Thyroid gland (tissue), 4 donors: ENCODE measurements at regions not wholly inside any gene's neighbourhood (a gene's known extent, or its start where the extent isn't known, plus 50 kb on each side); places are given as distances from the start of the nearest gene placed in this dataset.

ENCODE experiments used
- DNase-seq, 2 donors: peaks; one replicate each; pipeline ENCODE4 v3.0.0-alpha.2; 2019
- H3K27ac ChIP-seq, 3 donors: fragments of 200-600 bp; sonication (generic); 1 replicate in 2 of 3; 2 replicates in 1 of 3; pipeline ENCODE4 v1.5.1; 2016 to 2019; ENCODE audit warnings: mild to moderate bottlenecking in 1 of 3, moderate library complexity in 1 of 3
- H3K27me3 ChIP-seq: fragments of 200-600 bp; sonication (generic); one replicate; pipeline ENCODE4 v1.5.1; 2019
- H3K36me3 ChIP-seq, 2 donors: fragments of 200-600 bp; sonication (generic); one replicate each; pipeline ENCODE4 v1.5.1; 2016 to 2019
- H3K4me1 ChIP-seq, 2 donors: fragments of 200-600 bp; sonication (generic); one replicate each; pipeline ENCODE4 v1.5.1; 2017 to 2019
- H3K4me3 ChIP-seq, 3 donors: fragments of 200-600 bp; sonication (generic); replicated peaks in 1 of 3; 1 replicate in 2 of 3; 2 replicates in 1 of 3; pipeline ENCODE4 v1.5.1; 2016; ENCODE audit warnings: mild to moderate bottlenecking in 1 of 3
- H3K9me3 ChIP-seq: fragments of 200-600 bp; sonication (generic); one replicate; pipeline ENCODE4 v1.5.1; 2017
- CTCF ChIP-seq, 6 experiments: fragments of 200-600 bp in 3 of 6; fragments of 450-650 bp in 3 of 6; sonication (generic) in 3 of 6; IDR thresholded peaks; one replicate each; pipeline ENCODE4 v1.5.1; 2016 to 2019; ENCODE audit warnings: antibody characterized with exemption in 6 of 6, mild to moderate bottlenecking in 2 of 6, inconsistent platforms in 1 of 6, moderate library complexity in 1 of 6
- POLR2A ChIP-seq, 2 donors: fragments of 450-650 bp; IDR thresholded peaks; one replicate each; pipeline ENCODE4 v1.6.1; 2017; ENCODE audit warnings: antibody characterized with exemption in 2 of 2, mild to moderate bottlenecking in 2 of 2, moderate library complexity in 1 of 2
- WGBS, 2 donors: methylation state at CpG; one replicate each; pipeline ENCODE4 v1.1.5; 2017; 5-methylcytosine and 5-hydroxymethylcytosine counted together
- intact Hi-C: fragments of 100-400 bp; cut with DNase I; formaldehyde crosslinking; loops from one replicate; pipeline ENCODE4 v1.15.1; 2023

DNA sequence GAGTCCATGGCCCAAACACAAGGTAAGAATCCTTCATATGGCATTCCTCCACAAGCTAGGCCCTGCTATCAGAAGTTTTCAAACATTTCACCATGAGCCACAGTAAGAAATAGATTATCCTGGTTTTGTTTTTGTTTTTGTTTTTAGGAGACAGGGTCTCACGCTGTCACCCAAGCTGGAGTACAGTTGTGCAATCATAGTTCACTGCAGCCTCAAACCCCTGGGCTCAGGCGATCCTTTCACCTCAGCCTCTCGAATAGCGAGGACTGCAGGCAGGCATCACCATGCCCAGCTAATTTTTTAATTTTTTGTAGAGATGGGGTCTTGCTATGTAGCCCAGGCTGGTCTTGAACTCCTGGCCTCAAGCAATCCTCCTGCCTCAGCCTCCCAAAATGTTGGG is 218.8 kb downstream of the TOMM20 start:
- Histone ChIP-seq H3K27ac (no peak overlapping the region), H3K27me3 (no peaks in the 10 kb centered on the region), H3K4me1 (peaks cover 31 to 50% of the 10 kb centered on the region in 2 donors), H3K4me3 (no peak overlapping the region), H3K36me3 (no peaks in the 10 kb centered on the region), H3K9me3 (no peaks in the 10 kb centered on the region)
- TF ChIP-seq CTCF (IDR thresholded peaks at IDR 0.05) (no peak), POLR2A (IDR thresholded peaks at IDR 0.05) (no peak)
- intact Hi-C loops, result no loop called here
- DNase-seq, result no peak
- whole genome bisulfite sequencing, 2 donors, result 97 to 98% methylated on average over 4 of the region's 4 CpGs

GRCh38 chr1:234909307-234909810 is 219.3 kb downstream of the TOMM20 start:
- H3K36me3 ChIP-seq, result no peaks in the 10 kb centered on the region
- WGBS, 2 donors, result 100% methylated on average over 1 of the region's 1 CpG
- intact Hi-C loops, result no loop called here
- H3K27ac ChIP-seq, result peak overlapping the region in 1 of 3 donors; percentile 61
- H3K4me1 ChIP-seq, result peaks cover 31 to 50% of the 10 kb centered on the region in 2 donors
- H3K9me3 ChIP-seq, result no peaks in the 10 kb centered on the region
- TF ChIP-seq POLR2A (IDR thresholded peaks at IDR 0.05) (no peak), CTCF (IDR thresholded peaks at IDR 0.05) (no peak)
- H3K27me3 ChIP-seq, result no peaks in the 10 kb centered on the region
- DNase-seq, result no peak
- H3K4me3 ChIP-seq, result no peak overlapping the region

- Histone ChIP-seq H3K27me3 (no peaks in the 10 kb centered on the region), H3K4me3 (no peak overlapping the region), H3K27ac (peak overlapping the region; percentile 61 to 74 (median 72)), H3K36me3 (no peaks in the 10 kb centered on the region), H3K9me3 (no peaks in the 10 kb centered on the region), H3K4me1 (peaks cover 28 to 44% of the 10 kb centered on the region in 2 donors)
- TF ChIP-seq CTCF (IDR thresholded peaks at IDR 0.05) (no peak), POLR2A (IDR thresholded peaks at IDR 0.05) (no peak)
- DNase-seq, result no peak
- intact Hi-C loops, result no loop called here
- WGBS, 2 donors, result 85 to 86% methylated on average over 9 of the region's 9 CpGs
Observed at GRCh38 chr1:234908571-234908970, 220.1 kb downstream of the TOMM20 start.

DNA sequence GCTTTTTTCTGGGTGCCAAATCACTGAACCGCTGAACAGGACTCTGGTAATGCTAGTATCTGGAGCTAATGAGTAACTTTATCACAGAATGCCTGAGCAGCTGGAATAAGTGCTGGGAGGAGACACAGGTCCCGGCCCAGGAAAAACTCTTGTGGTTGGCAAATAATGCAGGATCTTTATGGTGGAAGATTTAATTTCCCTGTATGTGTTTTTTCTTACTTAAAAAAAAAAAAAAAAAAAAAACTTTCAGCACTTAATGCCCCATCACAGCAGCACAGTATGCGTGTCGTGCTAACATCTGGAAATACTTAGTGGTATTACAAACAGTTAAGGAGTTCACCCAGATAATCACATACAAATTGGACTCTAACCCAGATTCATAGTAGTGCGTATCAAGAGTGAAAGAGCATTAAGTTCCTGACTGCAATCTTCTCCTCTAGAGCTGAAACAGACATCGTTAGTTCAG is 220.7 kb downstream of the TOMM20 start:
- no peak for DNase-seq
- peaks cover 22 to 38% of the 10 kb centered on the region in 2 donors for H3K4me1 ChIP-seq
- no peak overlapping the region for H3K4me3 ChIP-seq
- TF ChIP-seq CTCF (IDR thresholded peaks at IDR 0.05), result no peak
- no peak for TF ChIP-seq POLR2A (IDR thresholded peaks at IDR 0.05)
- peak overlapping the region; percentile 61 to 74 (median 72) for H3K27ac ChIP-seq
- intact Hi-C loops, result no loop called here
- H3K9me3 ChIP-seq, result no peaks in the 10 kb centered on the region
- no peaks in the 10 kb centered on the region for H3K27me3 ChIP-seq
- no peaks in the 10 kb centered on the region for H3K36me3 ChIP-seq
- 48 to 49% methylated on average over 6 of the region's 6 CpGs for WGBS, 2 donors

DNA sequence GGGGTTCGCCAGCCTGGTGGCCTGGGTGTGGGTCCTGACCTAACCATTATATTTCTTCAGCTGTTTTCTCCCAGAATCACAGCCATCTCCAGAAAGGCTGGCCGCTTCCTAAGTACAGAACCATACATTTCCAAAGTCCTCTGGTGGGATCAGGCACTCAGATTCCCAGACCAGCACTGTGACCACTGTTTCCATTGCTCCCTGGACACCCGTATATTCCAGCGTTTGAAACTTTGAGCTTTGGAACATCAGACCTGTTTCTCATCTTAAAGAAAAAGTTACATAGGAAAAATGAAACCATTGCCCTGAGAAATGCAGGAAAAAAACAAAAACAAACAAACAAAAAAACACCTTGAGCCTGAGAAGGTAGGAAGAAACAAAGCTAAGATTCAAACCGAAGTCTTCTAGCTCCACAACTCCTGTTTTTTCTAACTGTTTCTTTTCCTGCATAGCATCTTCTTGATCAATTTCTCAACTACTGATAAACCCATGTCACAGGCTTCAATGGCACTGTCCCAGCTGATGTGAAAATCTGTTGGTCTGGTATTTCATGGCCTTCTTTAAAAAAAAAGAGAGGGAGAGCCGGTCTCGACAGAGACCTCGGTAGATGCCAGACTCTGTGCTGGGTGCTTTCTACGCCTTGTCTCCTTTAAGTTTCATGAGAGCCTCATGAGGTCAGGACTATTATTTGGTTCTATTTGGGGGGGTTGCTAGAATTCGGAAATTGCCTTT is 221.3 kb downstream of the TOMM20 start:
- intact Hi-C loops, result no loop called here
- no peaks in the 10 kb centered on the region for H3K9me3 ChIP-seq
- H3K36me3 ChIP-seq, result no peaks in the 10 kb centered on the region
- no peaks in the 10 kb centered on the region for H3K27me3 ChIP-seq
- peak overlapping the region; percentile 49 to 74 (median 61) for H3K27ac ChIP-seq
- peaks cover 16 to 32% of the 10 kb centered on the region in 2 donors for H3K4me1 ChIP-seq
- H3K4me3 ChIP-seq, result no peak overlapping the region
- no peak for DNase-seq
- 70 to 85% methylated on average over 10 of the region's 10 CpGs for WGBS, 2 donors
- no peak for TF ChIP-seq CTCF (IDR thresholded peaks at IDR 0.05)
- no peak for TF ChIP-seq POLR2A (IDR thresholded peaks at IDR 0.05)
